ENCODE measurements at regions not wholly inside any gene's neighbourhood (a gene's known extent, or its start where the extent isn't known, plus 50 kb on each side); places are given as distances from the start of the nearest gene placed in this dataset.
A peak's percentile ranks its signal among the peaks of the same experiment; 100 is the strongest.

DNA sequence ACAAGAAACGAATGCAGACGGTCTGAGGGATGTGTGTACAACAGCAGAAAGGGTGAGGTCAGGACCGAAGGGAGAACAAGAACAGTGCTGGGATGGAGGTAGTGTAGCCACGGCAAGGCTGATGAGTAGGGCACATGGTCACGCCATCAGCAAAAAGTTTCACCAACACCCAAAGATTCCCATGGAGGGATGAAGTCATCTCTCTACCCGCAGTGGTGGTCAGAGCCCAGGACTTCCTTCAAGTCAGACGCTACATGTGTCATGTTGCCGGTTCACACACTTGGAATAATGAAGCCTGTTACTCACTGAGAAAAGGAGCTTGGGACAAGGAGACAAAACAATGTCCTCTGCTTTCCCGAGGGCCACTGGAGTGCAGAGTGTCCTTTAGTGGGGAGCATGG is 79.7 kb downstream of the SALL1 start:
- Histone ChIP-seq H4K91ac (replicated peaks; ENCODE audit: insufficient read length, low read length) (no peak overlapping the region), H3K23me2 (ENCODE audit: low read depth, low read length) (no peaks in the 10 kb centered on the region), H3K27me3 (replicated peaks in 1 of 4; ENCODE audit: control insufficient read depth in 3 of 4, extremely low read depth in 1 of 4, insufficient read depth in 3 of 4, low read length in 3 of 4) (no peaks in the 10 kb centered on the region), H2BK15ac (ENCODE audit: low read length) (no peak overlapping the region), H3K36me3 (ENCODE audit: control insufficient read depth in 2 of 4, insufficient read depth in 4 of 4, low read length in 3 of 4) (no peaks in the 10 kb centered on the region), H2AK5ac (ENCODE audit: low read depth, low read length) (no peak overlapping the region; the same call in 1 of the 2 replicates), H3K56ac (replicated peaks; ENCODE audit: insufficient read length, low read depth, low read length) (no peak overlapping the region), H3K27ac (ENCODE audit: low read depth, low read length) (no peak overlapping the region), H4K8ac (ENCODE audit: extremely low read depth, insufficient read depth, low read length) (no peak overlapping the region), H2AFZ (ENCODE audit: low read length) (no peak overlapping the region), H3K79me2 (ENCODE audit: control insufficient read depth in 1 of 2, insufficient read depth in 2 of 2, low read length in 2 of 2) (no peaks in the 10 kb centered on the region), H3K9me3 (ENCODE audit: insufficient read depth in 2 of 2, low read depth in 1 of 2, low read length in 1 of 2) (no peaks in the 10 kb centered on the region), H4K20me1 (replicated peaks in 1 of 2; ENCODE audit: control insufficient read depth in 1 of 2, insufficient read depth in 2 of 2, low read length in 2 of 2) (peaks cover 0 to 1% of the 10 kb centered on the region in 2 experiments), H3K9ac (replicated peaks in 1 of 4; ENCODE audit: extremely low read depth in 1 of 4, low read depth in 3 of 4, low read length in 3 of 4) (no peak overlapping the region), H3K4ac (replicated peaks; ENCODE audit: insufficient read length, low read depth, low read length) (no peak overlapping the region), H2BK120ac (replicated peaks; ENCODE audit: low read depth, low read length) (no peak overlapping the region), H3K79me1 (ENCODE audit: low read depth, low read length) (no peaks in the 10 kb centered on the region), H3K4me3 (ENCODE audit: extremely low read depth in 1 of 4, insufficient read depth in 2 of 4, low read depth in 3 of 4, low read length in 4 of 4) (no peak overlapping the region), H2BK5ac (ENCODE audit: low read depth, low read length) (no peak overlapping the region), H3K14ac (ENCODE audit: insufficient read length) (no peak overlapping the region), H3K23ac (ENCODE audit: insufficient read length) (no peak overlapping the region), H3K18ac (ENCODE audit: extremely low read depth, low read length) (no peak overlapping the region), H2BK20ac (ENCODE audit: low read length) (no peak overlapping the region), H4K5ac (ENCODE audit: insufficient read length, low read depth, low read length) (no peak overlapping the region), H2BK12ac (ENCODE audit: low read depth, low read length) (peak overlapping the region; percentile 65; the same call in 1 of the 2 replicates), H3K4me2 (ENCODE audit: insufficient read depth in 1 of 2, low read depth in 2 of 2, low read length in 2 of 2) (no peak overlapping the region), H3K4me1 (replicated peaks in 1 of 4; ENCODE audit: control insufficient read depth in 3 of 4, insufficient read depth in 4 of 4, low read length in 3 of 4) (no peaks in the 10 kb centered on the region)
- ChIA-PET POLR2A (ENCODE audit: partially characterized antibody) (no interaction called here), CTCF (ENCODE audit: partially characterized antibody) (no interaction called here)
- FAIRE-seq (no peak), DNase-seq (ENCODE audit: low read depth in 1 of 2, low spot score in 2 of 2) (no peak)
- 88% methylated on average over 9 of the region's 9 CpGs; no CpG with 5 or more reads in 1 of the 2 experiments for WGBS, 2 experiments (ENCODE audit: extremely low coverage in 1 of 2, insufficient coverage in 1 of 2, insufficient read length in 1 of 2, insufficient replicate concordance in 2 of 2, low coverage in 1 of 2, low lambda C conversion rate in 2 of 2, missing lambda C conversion rate in 1 of 2)
- no peak for TF ChIP-seq KDM4A (IDR thresholded peaks at IDR 0.05; ENCODE audit: low read depth, low read length, severe bottlenecking)
- no peak for TF ChIP-seq KDM5A (IDR thresholded peaks at IDR 0.05; ENCODE audit: low read length)
- no peak for TF ChIP-seq MAFK (IDR thresholded peaks at IDR 0.05; ENCODE audit: low read depth, low read length)
- no peak for TF ChIP-seq NRF1 (IDR thresholded peaks at IDR 0.05; ENCODE audit: low read depth, low read length)
- no peak for TF ChIP-seq BRCA1 (IDR thresholded peaks at IDR 0.05; ENCODE audit: low read depth, low read length)
- TF ChIP-seq RFX5 (IDR thresholded peaks at IDR 0.05; ENCODE audit: borderline replicate concordance, low read depth, low read length): no peak
- no peak for TF ChIP-seq ATF3 (IDR thresholded peaks at IDR 0.05; ENCODE audit: insufficient read depth, low read depth, low read length)
- TF ChIP-seq, protein P1, sequence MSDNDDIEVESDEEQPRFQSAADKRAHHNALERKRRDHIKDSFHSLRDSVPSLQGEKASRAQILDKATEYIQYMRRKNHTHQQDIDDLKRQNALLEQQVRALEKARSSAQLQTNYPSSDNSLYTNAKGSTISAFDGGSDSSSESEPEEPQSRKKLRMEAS (IDR thresholded peaks at IDR 0.05): no peak
- TF ChIP-seq RAD21 (IDR thresholded peaks at IDR 0.05 in 1 of 2, conservative IDR thresholded peaks at IDR 0.05 in 1 of 2; ENCODE audit: low read depth in 2 of 2, low read length in 2 of 2): no peak
- TF ChIP-seq BCL11A (IDR thresholded peaks at IDR 0.05; ENCODE audit: low read depth in 2 of 2, low read length in 2 of 2): no peak
- TF ChIP-seq RNF2 (IDR thresholded peaks at IDR 0.05; ENCODE audit: borderline replicate concordance, low read depth, low read length, missing control alignments, poor library complexity, severe bottlenecking): no peak
- TF ChIP-seq SIRT6 (IDR thresholded peaks at IDR 0.05; ENCODE audit: low read length): no peak
- no peak for TF ChIP-seq SP1 (IDR thresholded peaks at IDR 0.05; ENCODE audit: low read depth, low read length)
- TF ChIP-seq KDM1A (IDR thresholded peaks at IDR 0.05; ENCODE audit: borderline replicate concordance, low read length): no peak
